ENCODE measurements at regions not wholly inside any gene's neighbourhood (a gene's known extent, or its start where the extent isn't known, plus 50 kb on each side); places are given as distances from the start of the nearest gene placed in this dataset.

GRCh38 chr17:36844013-36844412, 93.3 kb upstream of the LHX1 start (continued):
- TF ChIP-seq ZNF462 (CRISPR knock-in tag; IDR thresholded peaks at IDR 0.05) = no peak
- TF ChIP-seq NANOG (IDR thresholded peaks at IDR 0.05; ENCODE audit: borderline replicate concordance) = no peak
- TF ChIP-seq JUNB (IDR thresholded peaks at IDR 0.05; ENCODE audit: unreplicated experiment) = no peak
- no peak for TF ChIP-seq ZNF331 (CRISPR knock-in tag; IDR thresholded peaks at IDR 0.05; ENCODE audit: low read depth)
- no peak for TF ChIP-seq POLR2AphosphoS5 (IDR thresholded peaks at IDR 0.05; ENCODE audit: low read depth)
- TF ChIP-seq CREB1 (CRISPR knock-in tag; IDR thresholded peaks at IDR 0.05; ENCODE audit: low read depth) = no peak
- no peak for TF ChIP-seq EZH2phosphoT487 (IDR thresholded peaks at IDR 0.05; ENCODE audit: unreplicated experiment)

DNA sequence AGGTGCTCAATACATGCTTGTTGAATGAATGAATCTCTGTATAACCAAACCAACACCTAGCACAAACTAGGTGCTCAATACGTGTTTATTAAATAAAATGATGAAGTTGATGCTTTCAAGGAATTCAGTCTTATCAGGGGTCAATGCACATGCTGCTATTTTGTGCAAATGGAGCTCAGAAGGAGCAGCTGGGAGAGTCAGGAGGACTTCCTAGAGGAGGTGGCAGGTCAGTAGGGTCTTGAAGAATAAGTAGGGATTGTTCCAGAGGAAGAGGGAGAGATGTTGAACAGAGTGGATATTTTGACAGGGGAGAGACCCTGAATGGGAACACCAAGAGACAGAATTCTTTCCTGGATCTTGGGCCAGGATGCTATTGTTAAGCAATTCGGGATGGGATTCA, 92.7 kb upstream of the LHX1 start:
- Histone ChIP-seq H3K9me2 (ENCODE audit: insufficient read depth) (no peaks in the 10 kb centered on the region), H3K79me2 (replicated peaks; ENCODE audit: insufficient read depth) (no peaks in the 10 kb centered on the region), H3K27ac (ENCODE audit: low read depth) (no peak overlapping the region), H3K27me3 (ENCODE audit: insufficient read depth) (peaks cover 15% of the 10 kb centered on the region; the same call in 1 of the 2 replicates), H4K20me1 (replicated peaks; ENCODE audit: insufficient read depth) (no peaks in the 10 kb centered on the region), H3K4me3 (no peak overlapping the region), H2AFZ (no peak overlapping the region), H3F3A (replicated peaks; ENCODE audit: low read depth) (no peaks in the 10 kb centered on the region), H3K4me1 (ENCODE audit: insufficient read depth) (peaks cover 12% of the 10 kb centered on the region), H3K36me3 (ENCODE audit: insufficient read depth) (no peaks in the 10 kb centered on the region), H3K4me2 (no peak overlapping the region)
- Mint-ChIP-seq H3K27me3 (ENCODE audit: insufficient read depth, low read depth, poor library complexity) (peaks cover 22% of the 10 kb centered on the region), H3K9me3 (no peaks in the 10 kb centered on the region), H3K4me1 (peaks cover 29% of the 10 kb centered on the region), H3K4me3 (no peak overlapping the region), H3K27ac (no peak overlapping the region), H3K36me3 (ENCODE audit: low read depth) (no peaks in the 10 kb centered on the region)
- no peak for DNase-seq (ENCODE audit: low spot score)
- TF ChIP-seq CTCF (conservative IDR thresholded peaks at IDR 0.05; ENCODE audit: low read depth in 2 of 2) = no peak
- no peak for TF ChIP-seq EZH2phosphoT487 (IDR thresholded peaks at IDR 0.05; ENCODE audit: unreplicated experiment)
- TF ChIP-seq CREB1 (CRISPR knock-in tag; IDR thresholded peaks at IDR 0.05; ENCODE audit: low read depth) = no peak
- no peak for TF ChIP-seq EZH2 (IDR thresholded peaks at IDR 0.05; ENCODE audit: low read depth, unreplicated experiment)
- no peak for TF ChIP-seq POLR2AphosphoS5 (IDR thresholded peaks at IDR 0.05; ENCODE audit: low read depth)
- TF ChIP-seq, protein P1, sequence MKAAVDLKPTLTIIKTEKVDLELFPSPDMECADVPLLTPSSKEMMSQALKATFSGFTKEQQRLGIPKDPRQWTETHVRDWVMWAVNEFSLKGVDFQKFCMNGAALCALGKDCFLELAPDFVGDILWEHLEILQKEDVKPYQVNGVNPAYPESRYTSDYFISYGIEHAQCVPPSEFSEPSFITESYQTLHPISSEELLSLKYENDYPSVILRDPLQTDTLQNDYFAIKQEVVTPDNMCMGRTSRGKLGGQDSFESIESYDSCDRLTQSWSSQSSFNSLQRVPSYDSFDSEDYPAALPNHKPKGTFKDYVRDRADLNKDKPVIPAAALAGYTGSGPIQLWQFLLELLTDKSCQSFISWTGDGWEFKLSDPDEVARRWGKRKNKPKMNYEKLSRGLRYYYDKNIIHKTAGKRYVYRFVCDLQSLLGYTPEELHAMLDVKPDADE (IDR thresholded peaks at IDR 0.05) = no peak
- TF ChIP-seq NANOG (IDR thresholded peaks at IDR 0.05; ENCODE audit: borderline replicate concordance) = no peak
- no peak for TF ChIP-seq ZNF331 (CRISPR knock-in tag; IDR thresholded peaks at IDR 0.05; ENCODE audit: low read depth)
- ATAC-seq = no peak

Measured in GM23338 (cell line).